Astrocyte of the cerebellum (primary cell): ENCODE measurements at regions not wholly inside any gene's neighbourhood (a gene's known extent, or its start where the extent isn't known, plus 50 kb on each side); places are given as distances from the start of the nearest gene placed in this dataset.

Source experiments
- DNase-seq: peaks from one replicate; pipeline ENCODE4 v3.0.0-alpha.2; 2011; ENCODE audit warnings: low read depth
- H3K4me3 ChIP-seq: 2 replicates; pipeline ENCODE4 v1.5.1; 2011; ENCODE audit warnings: mild to moderate bottlenecking, low read depth, low read length, moderate library complexity
- in situ Hi-C: cut with HindIII; loops from 2 replicates; pipeline ENCODE4 v1.10.0; 2017; ENCODE audit warnings: low sequenced_read_pairs
- TF ChIP-seq, protein P1 (sequence below): IDR thresholded peaks from 2 replicates; pipeline ENCODE4 v1.5.1; 2012; ENCODE audit warnings: low read length, low read depth, moderate library complexity, mild to moderate bottlenecking; ENCODE audit errors: missing control alignments

DNA sequence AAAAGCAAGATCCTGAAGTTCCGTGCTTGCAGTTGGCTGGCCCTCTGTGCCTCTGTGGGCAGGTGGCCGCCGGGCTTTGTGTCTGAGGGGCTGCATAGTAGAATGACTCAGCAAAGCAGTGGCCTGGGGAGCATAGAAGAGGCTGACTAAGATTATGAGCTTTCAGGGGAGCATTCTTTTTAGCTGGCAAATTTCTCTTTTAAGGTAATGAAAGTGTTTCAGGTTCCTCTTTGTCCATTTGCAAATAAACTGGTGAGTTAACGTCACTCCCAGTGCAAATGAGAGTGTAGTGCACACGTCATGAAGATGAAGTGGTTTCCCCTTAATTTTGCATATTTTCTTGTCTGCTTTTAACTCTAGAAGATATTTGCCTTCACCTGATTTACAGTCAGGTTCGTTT lies 98.6 kb downstream of the BCL2L11 start:
- DNase-seq, result no peak
- no peak overlapping the region for H3K4me3 ChIP-seq
- TF ChIP-seq, protein P1, sequence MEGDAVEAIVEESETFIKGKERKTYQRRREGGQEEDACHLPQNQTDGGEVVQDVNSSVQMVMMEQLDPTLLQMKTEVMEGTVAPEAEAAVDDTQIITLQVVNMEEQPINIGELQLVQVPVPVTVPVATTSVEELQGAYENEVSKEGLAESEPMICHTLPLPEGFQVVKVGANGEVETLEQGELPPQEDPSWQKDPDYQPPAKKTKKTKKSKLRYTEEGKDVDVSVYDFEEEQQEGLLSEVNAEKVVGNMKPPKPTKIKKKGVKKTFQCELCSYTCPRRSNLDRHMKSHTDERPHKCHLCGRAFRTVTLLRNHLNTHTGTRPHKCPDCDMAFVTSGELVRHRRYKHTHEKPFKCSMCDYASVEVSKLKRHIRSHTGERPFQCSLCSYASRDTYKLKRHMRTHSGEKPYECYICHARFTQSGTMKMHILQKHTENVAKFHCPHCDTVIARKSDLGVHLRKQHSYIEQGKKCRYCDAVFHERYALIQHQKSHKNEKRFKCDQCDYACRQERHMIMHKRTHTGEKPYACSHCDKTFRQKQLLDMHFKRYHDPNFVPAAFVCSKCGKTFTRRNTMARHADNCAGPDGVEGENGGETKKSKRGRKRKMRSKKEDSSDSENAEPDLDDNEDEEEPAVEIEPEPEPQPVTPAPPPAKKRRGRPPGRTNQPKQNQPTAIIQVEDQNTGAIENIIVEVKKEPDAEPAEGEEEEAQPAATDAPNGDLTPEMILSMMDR, result no peak
- in situ Hi-C loops, result no loop called here

DNA sequence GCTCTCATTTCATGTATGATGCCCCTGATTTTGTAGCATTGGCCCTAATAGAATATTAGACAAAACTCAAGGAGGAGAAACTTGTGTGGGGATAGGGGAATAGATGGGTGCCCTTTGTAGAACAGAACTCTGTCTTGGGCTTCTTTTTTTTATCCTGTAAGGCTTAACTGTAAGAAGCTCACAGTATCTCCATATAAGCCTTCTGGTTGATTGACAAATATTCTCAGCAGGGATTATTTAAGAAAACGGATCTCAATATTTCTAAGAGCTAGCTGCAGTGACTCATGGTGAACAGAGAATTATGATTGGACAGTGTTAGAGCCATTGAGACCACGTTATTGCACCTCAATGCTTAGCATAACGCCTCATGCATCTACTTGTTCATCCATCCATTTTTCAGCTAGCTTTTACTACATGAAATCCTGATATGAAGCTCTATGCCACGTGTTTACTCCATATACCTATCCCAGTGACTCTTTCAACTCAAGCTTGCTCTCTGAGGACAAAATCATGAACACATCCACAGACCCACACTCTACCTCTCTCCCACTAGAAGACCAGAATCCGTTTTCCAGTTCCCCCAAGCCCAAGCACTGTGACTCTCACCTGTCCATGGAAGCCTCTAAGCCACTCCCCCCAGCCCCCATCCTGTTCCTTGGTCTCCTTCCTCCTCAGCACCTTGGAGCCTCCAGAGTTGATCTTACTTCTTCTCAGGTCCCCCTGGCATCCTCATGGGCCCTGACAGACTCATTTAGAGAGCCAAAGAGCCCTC lies 99.2 kb downstream of the BCL2L11 start:
- no peak overlapping the region for H3K4me3 ChIP-seq
- TF ChIP-seq, protein P1, result no peak
- in situ Hi-C loops, result no loop called here
- DNase-seq, result no peak

DNA sequence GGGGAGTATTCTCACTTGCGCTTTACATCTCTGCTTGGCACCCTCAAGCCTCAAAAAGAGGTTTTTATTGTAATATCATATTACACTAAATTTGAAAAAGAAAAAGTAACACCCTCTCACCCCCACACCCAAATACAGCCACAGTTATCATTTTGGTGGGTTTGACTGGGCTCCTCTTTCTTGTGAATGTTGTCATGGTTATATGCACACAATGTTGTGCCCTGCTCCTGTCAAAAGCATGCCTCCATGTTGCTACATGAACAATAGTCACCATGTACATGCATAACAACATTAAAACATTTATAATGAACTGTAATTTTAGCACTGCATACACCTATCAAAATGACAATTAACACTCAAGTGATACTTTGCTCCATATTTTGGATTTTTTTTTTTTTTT lies 100.2 kb downstream of the BCL2L11 start:
- DNase-seq, result no peak
- TF ChIP-seq, protein P1, result no peak
- H3K4me3 ChIP-seq, result no peak overlapping the region
- in situ Hi-C loops, result no loop called here

DNA sequence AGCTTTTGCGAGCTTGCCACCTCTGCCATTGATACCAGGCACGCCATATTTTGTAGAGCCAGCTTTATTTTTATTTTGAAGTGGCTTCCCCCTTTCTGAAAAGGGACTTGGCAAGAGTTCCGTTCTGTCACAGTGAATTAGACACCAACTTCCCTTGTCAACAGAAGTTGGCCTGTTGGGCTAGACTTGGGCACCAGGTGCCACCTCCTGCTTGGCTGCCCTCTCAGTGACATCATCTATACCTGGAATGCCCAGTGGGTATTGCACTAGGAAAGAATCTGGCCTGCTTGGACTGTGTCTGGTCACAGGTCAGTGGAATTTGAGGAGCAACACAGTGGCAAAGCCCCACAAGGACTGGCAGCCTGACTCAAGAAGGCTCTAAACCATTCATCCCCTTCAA lies 101.0 kb downstream of the BCL2L11 start:
- in situ Hi-C loops, result no loop called here
- DNase-seq, result no peak
- TF ChIP-seq, protein P1, result no peak
- no peak overlapping the region for H3K4me3 ChIP-seq

DNA sequence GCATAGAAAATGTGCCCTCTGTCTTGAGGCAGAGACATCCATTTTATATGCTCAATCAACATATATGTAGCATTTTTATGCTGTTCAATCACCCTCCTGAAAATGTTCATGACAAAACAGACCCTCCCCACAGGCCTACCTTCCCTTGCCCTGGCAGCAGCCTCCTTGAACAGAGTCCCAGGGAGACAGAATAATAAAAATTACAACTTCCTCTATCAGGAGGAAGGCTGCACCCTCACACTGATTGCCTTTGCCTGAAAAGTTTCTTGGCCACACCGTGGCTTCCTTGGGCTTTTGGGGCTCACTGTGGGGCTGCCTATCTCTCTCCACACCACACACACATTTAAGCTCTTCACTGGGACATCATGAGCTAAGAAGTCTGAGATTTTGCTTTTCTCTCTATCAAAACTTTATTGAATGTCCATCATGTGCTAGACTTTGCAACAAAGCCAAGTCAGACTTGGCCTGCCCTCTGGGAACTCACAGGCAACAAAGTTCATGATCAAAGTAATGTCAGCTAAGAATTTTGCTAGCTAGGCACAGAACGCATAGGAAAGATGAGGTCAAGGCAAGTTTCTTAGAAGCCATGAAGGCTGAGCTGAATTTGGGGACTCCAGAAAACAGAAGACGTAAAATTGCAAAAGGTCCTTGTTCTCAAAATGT lies 101.6 kb downstream of the BCL2L11 start:
- no peak overlapping the region for H3K4me3 ChIP-seq
- no peak for DNase-seq
- TF ChIP-seq, protein P1, result no peak
- in situ Hi-C loops, result no loop called here

DNA sequence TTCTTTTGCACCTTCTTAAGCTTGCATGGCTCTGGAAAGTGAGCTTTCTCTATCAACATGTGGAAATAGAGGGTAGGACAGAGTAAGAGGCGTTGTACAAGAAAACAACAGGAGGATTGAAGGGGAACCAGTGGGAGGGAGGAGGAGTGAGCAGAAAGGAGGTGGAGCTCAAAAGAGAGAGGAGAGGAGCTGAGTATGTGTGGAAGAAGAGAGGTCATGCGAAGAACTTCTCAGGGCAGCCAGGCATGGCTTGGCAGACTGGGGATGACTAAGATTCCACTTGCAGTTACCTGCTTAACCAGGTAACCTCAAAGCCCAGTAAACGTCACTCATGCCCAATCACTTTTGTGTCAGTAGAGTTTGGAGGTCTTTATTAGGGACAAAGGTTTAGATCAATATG lies 105.1 kb downstream of the BCL2L11 start:
- TF ChIP-seq, protein P1, result no peak
- DNase-seq, result no peak
- H3K4me3 ChIP-seq, result no peak overlapping the region
- in situ Hi-C loops, result no loop called here
